HG02852 (cell line): ENCODE measurements at regions not wholly inside any gene's neighbourhood (a gene's known extent, or its start where the extent isn't known, plus 50 kb on each side); places are given as distances from the start of the nearest gene placed in this dataset.

Experiments
- ATAC-seq: cut with Tn5 transposase; IDR thresholded peaks from one replicate; pipeline ENCODE4 v1.9.1; 2021; ENCODE audit warnings: mild to moderate bottlenecking, moderate library complexity; ENCODE audit not compliant: unreplicated experiment

DNA sequence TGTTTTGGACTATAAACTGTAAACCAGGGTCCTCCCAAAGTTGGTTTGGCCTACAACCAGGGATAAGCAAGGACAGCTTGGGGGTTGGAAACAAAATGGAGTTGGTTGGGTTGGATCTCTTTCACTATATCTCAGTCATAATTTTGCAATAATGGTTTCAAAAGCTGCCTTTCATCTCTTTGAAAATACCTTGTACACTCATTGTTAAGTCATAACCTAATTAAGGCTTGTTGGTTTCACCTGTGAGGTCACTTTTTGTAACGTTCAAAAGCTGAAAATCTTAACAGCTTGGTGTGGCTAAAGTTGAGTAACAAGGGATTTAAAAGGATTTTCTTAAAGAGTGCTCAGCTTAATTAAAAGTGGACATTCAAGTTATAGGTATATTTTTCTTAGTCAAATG lies 476.1 kb downstream of the IPMK start:
- ATAC-seq: no peak

- no peak for ATAC-seq
Observed at GRCh38 chr10:57790703-57791102, 477.0 kb downstream of the IPMK start.

GRCh38 chr10:57788117-57788516 lies 479.6 kb downstream of the IPMK start:
- no peak for ATAC-seq

- no peak for ATAC-seq
Observed at GRCh38 chr10:57786850-57787750, 480.6 kb downstream of the IPMK start.

GRCh38 chr10:57786331-57786730 lies 481.4 kb downstream of the IPMK start:
- ATAC-seq: no peak

DNA sequence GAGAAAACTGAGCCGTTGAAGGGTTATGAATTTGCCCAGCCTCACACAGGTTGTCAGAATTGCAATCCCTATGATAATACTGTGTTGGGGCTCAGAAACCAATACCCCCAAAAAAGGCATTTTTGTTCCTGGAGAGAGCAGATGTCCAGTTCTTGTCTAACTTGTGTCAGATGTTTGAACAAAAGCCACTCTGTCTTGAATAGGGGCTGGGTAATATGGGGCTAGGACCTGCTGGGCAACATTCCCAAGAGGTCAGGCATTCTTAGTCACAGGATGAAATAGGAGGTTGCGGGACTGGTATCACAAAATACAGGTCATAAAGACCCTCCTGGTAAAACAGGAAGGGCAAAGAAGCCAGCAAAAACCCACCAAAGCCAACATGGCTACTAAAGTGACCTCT lies 482.1 kb downstream of the IPMK start:
- ATAC-seq: no peak

GRCh38 chr10:57785068-57785467 lies 482.6 kb downstream of the IPMK start:
- no peak for ATAC-seq

DNA sequence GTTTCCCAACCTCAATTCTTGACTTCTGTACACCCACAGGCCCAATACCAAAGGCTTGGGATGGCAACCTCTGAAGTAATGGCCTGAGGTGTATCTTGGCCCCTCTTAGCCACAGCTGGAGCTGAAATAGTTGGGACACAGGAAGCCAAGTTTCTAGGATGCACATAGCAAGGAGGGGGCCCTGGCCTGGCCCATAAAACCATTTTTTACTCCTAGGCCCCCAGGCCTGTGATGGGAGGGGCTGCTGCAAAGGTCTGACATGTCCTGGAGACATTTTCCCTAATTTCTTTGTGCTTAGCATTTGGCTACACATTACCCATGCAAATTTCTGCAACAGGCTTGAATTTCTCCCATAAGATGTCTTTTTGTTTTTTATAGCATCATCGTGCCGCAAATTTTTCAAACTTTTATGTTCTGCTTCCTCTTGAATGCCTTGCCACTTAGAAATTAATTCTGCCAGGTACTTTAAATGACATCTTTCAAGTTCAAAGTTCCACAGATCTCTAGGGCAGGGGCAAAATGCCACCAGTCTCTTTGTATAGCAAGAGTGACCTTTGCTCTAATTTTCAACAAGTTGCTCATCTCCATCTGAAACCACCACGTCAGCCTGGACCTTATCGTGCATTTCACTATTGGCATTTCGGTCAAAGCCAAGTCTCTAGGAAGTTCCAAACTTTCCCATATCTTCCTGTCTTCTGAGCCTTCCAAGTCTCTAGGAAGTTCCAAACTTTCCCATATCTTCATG lies 490.8 kb downstream of the IPMK start:
- no peak for ATAC-seq

- ATAC-seq: no peak
Observed at GRCh38 chr10:57775250-57775649, 492.4 kb downstream of the IPMK start.

DNA sequence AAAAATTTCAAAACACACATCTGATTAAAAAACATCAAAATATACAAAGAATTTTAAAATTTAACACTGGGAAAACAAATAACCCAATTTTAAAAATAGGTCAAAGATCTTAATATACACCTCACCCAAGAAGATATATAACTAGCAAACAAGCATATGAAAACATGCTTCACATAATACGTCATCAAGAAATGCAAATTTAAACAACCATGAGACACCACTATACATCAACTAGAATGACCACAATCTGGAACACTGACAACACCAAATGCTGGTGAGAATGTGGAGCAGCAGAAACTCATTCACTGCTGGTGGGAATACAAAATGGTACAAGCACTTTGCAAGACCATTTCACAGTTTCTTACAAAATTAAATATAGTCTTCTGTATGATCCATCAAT lies 498.4 kb downstream of the IPMK start:
- no peak for ATAC-seq

GRCh38 chr10:57759777-57760176 lies 507.9 kb downstream of the IPMK start:
- no peak for ATAC-seq

GRCh38 chr10:57754803-57755202 lies 512.9 kb downstream of the IPMK start:
- ATAC-seq: no peak

GRCh38 chr10:57743711-57744110 lies 524.0 kb downstream of the IPMK start:
- no peak for ATAC-seq

GRCh38 chr10:57741751-57742150 lies 525.9 kb downstream of the IPMK start:
- no peak for ATAC-seq

DNA sequence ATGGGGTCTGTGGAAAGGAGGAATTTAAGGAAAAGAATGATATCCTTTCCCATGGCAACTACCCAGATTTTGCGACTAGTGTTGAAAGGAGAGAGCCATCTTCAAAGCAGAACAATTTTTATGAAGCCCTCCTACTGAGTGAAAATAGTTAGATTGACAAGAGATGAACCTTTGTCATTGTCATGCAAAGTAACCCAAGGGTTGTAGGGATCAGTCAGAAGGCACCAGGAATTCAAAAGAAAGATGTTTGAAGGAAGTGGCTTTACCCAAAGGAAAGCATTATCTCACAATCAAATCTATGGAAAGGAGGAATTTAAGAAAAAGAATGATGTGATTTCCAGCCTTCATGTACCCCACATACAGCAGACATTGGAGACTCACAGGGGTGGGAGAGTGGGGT lies 544.4 kb downstream of the IPMK start:
- ATAC-seq: no peak

DNA sequence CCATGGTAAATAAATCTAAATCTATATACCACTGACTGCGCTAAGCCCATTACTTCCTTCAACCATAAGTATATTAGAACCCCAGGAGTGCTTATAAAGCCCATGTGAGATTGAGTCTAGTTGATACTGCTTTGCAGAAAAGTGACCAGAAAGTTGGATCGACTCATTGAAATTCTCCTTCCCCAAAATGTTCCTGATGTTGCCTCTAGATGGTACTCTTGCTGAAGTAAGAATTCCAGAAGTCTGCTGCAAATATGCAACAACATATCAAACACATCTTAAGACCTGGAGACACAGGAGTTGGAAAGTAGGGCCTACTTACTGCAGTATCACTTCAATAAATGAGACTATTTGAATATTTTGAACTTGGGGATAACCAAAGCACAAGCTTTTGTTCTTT lies 550.8 kb downstream of the IPMK start:
- ATAC-seq: no peak

DNA sequence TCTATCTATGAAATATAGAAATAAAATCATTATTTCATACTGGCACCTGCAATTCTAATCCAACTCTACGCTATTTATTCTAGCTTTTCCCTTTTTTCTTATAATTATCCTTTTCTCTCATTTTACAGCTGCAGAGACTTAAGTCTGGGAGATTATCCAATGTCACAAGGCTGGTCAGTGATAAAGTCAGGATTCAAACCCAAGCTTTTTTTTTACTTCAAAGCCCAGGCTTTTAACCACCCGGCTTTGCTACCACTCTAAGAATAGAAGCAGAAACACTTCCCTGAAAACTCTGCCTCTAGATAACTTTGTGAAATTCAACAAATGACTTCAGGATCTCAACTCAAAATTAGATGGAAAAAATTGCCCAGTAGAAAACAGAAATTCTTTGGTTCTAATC lies 552.5 kb downstream of the IPMK start:
- ATAC-seq: no peak

- no peak for ATAC-seq
Observed at GRCh38 chr10:57707300-57707658, 560.4 kb downstream of the IPMK start.

GRCh38 chr10:57706576-57707299 lies 561.0 kb downstream of the IPMK start:
- no peak for ATAC-seq

DNA sequence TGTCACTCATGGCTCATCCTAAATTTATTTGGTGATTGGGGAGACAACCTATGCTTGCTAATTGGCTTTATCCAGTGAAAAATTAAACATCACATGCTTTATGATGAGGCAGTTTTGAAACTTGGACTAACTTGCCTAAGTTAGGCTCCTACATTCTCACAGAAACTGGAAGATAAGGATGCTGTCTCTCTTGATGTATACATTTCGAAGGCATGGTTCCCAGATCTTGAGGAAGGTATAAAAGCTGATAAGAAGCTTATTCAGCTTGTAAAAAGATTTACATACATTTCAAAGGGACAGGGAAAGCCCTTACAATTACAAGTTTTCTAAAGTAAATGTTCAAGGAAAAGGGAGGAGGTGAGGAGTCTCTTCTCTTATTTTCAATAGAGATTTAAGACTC lies 561.7 kb downstream of the IPMK start:
- ATAC-seq: no peak

DNA sequence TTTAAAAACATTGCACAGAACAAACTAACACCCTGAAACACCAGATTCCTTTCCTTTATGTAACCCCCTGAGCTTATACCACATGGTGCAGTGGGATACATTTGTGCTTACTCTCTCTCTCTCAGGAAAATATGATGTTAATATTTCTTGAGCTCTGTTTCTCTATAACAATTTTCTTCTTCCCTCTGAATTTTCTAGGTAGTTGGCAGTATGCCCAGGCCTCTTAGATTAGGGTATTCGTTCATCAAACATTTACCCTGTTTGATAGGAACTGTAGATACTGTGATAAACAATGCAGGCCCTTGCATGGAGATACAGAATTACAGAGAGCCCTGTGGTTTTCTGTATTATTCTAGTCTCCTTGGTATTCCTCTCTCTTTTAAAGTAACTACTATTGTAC lies 567.8 kb downstream of the IPMK start:
- ATAC-seq: no peak

DNA sequence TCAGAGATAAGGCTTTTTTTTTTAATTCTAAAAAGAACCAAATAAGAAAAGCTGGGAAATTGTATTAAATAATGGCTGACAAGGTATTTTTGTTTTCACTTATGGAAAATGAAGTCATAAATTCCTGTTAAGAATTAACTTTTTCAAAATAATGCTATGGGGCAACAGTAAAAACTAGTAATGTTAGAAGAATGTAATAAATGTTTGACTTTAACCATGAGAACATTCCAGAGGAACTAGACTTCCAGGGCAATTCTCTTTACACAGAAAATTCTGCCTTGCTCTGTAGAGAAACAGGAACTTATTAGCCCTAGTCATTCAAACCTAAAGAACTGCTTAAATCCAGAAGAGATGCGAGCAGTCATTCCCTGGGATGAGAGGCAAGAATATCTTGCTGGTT lies 571.1 kb downstream of the IPMK start:
- no peak for ATAC-seq
